NCI-H2107 treated with DMSO at 0.1 percent for 48 hours (cell line): ENCODE measurements at regions not wholly inside any gene's neighbourhood (a gene's known extent, or its start where the extent isn't known, plus 50 kb on each side); places are given as distances from the start of the nearest gene placed in this dataset.

Source experiments
- DNase-seq: peaks from one replicate; lab custom pipeline; 2025; ENCODE audit not compliant: unreplicated experiment; lab: John Stamatoyannopoulos, UW

DNA sequence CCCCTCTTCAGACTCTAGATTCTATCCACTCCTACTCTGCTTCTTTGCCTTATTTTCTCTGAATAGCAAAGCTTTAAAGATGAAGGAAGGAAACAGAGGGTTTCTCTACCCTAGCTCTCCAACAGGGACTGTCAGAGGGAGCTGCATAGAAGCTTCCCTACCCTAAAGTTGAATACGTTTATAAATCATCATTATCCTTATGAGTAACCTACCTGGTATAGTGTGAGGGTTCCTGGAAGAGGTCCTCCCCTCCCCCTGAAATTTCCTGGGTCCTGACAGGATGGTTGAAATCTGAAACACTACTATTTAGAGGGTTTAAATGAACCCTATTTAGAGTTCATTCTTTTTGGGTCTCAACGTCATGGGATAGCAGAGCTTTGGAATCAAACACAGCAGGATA, 187.0 kb upstream of the RBPJ start:
- no peak for DNase-seq

DNA sequence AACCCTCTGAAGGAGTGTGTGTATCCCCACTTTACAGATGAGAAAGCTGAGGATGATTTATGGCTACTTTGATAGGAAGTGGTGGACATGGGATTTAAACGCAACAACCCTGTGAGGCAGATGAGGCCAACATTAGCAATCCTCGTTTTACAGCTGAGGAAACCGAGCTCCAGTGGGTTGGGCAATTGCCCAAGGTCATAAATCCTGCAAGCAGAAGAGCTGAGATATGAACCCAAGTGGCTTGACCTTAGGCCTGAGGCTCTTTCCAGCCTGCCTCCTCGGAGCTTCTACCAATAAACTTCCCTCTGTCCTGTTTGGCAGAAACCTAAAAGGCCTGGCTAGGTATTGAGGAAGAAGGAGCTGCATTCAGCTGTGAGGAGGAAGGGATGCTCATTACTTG, 185.5 kb upstream of the RBPJ start:
- DNase-seq = no peak

DNA sequence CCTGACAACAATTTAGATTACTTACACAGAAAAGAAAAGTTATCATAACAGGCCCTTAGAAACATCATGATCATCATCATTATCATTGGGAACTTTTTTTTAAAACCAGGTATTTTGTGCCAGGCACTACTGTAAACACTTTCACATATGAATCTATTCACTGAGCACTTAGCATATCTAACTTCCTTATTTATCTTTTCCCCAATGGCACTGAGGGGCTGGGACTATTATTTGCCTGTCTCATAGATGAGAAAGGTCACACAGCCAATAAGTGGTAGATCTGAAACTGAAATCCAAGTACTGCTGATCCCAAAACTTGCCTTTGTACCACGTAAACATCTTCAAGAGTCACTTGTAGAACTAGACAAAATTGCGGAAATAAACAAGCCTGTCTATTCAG, 184.2 kb upstream of the RBPJ start:
- no peak for DNase-seq

DNA sequence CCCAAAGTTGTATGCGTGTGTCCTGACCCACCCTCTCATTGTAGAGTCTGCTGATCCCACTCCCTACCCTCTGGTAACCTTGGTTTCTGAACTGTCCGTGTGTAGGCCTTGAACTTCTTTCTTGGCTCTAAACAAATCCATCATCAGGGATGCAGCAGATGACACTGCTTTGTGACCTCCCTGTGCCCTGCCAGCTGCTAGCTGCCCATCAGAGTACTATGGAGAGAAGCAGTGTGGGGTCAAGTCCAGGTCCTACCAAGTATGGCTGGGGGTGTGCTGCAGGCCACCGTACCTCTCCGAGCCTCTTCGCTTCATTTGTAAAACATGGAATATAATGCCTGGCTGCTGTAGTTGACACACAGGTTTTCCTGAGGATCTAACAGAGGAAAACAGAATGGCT, 183.5 kb upstream of the RBPJ start:
- no peak for DNase-seq

DNA sequence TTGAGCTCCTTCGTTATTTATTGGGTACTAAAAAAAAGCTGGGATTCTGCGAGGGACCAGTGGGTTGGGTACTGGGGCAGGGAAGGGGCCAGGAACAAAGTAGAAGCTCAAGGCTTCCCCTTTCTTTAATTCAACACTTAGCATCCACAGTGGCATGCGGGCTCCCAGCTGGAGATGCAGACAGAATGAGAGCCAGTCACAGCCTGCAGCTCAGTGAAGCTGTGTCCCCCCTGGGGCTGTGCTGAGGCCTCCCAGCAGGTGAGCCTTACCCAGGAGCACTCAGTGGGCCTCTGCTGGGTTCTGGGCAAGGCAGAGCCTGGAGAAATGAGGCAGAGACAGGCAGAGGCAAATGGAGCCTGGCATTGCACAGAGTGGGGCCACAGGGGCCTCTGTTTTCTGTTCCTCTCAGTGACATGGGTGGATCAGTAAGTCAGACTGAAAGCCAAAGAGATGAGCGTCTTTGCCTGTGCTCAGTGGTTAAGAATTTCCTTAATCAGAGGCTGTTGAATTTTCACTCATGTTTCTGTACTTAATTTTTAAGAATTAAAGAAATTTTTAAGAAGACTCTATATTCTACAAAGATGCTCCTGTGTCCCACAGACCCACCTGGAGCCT, 181.4 kb upstream of the RBPJ start:
- no peak for DNase-seq

DNA sequence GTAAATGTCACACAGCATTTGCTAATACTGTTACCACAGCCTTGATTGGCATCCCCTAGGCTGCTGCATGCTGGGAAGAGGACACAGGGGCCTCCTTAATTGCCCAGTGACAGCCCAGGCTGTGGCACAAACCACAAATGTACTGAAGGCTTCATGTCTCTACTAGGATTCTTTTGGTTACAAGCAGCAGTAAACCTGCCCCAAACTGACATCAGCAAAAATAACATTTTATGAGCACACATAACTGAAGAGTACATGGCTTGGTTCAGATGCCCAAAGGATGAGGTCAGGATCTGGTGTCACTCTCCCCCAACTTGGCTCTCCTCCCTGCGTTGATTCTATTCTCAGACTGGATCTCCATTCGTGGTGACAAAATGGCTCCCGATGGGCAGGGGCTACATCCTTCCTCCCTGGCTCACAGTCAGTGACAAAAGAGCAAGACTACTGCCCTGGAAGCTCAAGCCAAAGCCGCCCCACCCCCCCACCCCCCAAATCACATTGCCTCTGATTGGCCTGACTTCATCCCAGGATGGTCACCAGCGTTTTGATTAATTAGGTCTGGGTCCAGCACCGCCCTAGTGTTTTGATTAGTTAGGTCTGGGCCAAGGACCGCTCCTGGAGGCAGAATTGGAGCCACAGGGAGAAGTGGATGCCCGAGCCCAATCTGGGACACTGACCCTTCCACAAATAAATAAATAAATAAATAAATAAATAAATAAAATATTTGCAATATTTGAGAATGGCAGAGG, 180.5 kb upstream of the RBPJ start:
- DNase-seq = no peak

DNA sequence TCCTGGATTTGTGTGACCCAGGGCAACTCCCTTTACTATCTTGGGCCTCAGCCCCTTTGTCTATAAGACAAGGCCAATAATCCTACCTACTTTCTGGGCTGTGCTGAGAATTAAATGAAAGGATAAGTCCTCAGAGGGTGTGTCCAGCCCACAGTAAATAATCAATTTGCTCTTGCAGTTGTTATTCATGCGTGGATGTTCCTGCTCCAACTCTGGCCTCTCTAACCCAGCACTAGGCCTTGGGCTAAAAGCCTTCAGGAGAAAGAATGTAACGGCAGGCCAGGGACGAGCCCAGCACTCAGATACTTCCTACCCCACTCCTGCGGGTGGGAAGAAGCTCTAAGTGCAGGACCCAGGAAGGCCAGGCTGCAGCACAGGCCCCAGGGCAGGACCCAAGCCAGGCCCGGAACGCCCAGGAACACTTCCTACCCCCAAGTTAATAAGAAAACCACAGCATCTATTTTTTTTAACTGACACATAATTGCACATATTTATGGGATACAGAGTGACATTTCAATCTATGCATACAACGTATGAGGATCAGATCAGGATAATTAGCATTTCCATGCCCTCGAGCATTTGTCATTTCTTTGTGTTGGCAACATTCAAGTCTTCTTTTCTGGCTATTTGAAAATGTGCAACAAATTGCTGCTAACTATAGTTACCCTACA, 179.6 kb upstream of the RBPJ start:
- DNase-seq = no peak

DNA sequence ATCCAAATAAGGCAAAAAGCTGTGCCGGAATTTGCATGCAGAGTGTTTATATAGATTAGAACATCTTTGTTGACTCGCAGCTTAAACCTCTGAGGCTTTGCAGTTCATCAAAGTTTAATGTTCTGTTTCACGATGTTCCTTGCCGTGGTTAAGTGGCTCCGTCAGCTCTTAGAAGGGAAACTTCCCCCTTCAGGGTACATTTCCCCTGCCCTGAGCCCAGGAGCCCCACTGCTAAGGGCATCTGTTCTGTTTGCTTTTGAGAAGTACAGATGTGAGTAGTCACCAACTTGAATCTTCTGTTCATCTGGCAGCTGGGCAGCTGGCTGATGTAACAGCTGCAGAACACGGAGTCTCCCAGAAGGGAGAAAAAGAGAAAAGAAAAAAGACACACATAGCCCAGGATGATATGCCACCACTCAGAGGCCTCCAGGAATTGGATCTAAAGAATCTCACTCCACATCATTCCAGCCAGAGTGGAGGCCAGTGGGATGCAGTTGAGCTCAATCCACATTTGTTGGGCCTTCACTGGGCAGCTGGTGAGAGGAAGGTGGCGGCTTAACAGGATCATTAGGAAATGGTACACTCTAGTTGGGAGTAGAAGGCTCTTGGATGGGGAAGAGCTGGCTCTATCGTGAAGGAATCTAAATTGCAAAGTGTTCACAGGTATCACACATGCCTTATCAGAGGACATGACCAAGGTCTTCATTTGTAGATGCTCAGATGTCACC, 178.7 kb upstream of the RBPJ start:
- no peak for DNase-seq

DNA sequence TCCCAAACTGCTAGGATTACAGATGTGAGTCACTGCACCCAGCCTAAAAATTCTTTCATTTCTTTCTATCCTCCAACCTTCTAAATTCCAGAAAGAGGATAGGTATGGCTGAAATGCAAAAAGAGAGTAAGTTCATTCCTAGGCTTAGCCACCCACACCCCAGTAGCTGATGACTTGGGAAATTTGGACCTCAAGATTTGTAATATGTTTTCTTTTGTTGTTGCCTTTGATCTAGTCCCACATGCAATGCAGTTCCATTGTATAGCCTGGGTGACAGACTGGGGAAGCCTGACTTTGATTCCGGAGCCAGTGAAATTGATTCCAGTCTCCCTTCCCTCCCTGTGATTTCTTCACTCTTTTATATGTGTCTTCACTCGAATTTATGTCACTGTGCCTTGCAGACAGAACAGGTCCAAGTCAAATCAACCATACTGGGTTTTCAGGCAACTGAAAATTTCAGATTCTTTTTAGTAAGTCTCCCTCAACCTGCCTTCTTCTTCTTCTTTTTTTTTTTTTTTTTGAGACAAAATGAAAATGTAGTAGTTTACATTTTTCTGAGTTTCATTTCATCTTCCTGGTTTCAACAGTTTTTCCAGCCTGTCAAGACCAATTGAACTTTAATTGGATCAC, 176.2 kb upstream of the RBPJ start:
- no peak for DNase-seq

DNA sequence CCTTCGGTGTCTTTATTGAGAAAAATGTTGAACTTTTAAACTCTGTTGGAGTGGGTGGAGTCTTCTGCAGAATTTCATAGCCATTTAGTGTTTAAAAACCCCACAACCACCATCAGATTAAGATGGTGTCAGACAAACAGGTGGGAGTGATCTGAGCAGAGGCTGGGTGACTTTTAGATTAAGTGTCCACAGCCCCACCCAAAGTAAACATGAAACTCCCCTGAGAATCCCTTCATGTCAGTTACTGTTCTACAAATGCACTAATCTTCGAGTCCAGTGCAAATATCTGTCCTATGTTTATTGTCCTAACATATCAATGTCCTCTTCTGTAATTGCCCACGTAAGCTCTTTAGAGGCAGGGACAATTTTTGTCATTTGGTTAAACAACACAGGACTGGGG, 175.6 kb upstream of the RBPJ start:
- no peak for DNase-seq

DNA sequence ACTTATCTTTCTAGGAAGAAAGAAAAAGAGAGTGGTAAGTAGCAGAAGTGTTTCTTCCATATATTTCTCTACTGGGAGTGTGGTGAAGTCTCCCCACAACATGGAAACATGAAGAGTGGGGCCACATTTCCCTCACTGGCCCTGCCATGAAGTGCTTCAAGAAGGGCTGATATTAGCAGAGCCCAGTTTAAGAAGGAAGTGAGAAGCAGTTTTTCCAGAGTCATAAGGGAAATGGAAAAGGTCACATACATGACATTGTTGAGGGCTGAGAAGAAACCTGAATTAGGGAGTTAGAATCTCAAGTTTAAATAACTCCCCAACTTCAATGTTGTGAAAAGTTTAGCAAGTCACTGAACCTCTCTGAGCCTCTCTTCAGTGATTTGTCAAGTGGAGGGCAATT, 171.9 kb upstream of the RBPJ start:
- no peak for DNase-seq

DNA sequence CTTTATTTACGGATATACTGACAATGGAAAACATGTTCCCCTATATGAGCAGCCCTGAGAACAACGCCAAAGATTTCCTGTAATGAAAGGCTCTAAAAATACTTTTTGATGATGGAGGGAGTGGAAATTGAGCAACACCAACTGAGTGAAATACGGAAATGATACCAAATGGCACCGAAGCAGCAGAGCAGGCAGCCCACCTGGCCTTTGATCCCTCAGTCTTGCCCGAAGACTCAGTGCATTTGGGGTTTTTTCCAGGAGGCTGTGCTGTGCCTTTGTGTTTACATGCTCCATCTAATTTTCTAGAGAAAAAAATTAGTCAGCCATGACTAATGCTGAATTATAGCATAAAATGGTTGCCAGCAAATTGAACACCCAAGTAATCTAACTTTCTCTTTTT, 169.9 kb upstream of the RBPJ start:
- no peak for DNase-seq

DNA sequence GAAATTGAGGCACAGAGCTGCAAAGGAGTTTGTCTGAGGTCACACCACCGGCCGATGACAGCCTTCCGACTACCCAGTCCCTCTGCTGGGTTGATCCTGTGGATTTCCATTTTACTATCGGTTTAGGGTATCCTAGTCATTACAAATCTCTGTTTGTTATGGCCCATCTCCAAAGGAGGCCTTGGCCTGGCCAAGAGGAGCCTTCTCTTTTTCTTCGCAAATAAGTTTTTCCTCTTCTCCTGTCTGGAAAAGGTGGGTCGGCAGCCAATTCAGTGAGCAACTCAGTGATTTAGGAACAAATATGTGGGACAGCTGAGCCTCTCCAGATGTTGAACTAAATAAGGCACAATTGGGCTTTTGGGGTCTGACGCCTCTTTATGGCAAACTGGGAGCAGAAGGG, 169.2 kb upstream of the RBPJ start:
- no peak for DNase-seq

DNA sequence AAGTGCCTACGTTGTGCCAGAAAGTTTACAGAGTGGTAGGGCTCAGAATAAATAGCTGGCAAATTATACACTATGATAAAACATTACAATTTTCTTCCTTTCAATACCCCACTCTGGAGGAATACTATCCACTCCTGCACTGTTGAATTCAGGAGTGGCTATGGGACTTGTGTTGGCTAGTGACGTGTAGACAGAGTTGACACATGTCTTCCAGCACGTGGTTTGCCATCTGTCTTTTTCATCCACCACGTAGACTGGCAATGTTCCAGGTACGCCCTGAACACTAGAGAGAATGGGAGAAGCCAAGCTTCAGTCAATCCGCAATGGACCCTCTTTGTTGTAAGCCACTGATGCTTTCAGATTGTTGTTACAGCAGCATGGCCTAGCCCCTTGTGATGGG, 168.8 kb upstream of the RBPJ start:
- no peak for DNase-seq

DNA sequence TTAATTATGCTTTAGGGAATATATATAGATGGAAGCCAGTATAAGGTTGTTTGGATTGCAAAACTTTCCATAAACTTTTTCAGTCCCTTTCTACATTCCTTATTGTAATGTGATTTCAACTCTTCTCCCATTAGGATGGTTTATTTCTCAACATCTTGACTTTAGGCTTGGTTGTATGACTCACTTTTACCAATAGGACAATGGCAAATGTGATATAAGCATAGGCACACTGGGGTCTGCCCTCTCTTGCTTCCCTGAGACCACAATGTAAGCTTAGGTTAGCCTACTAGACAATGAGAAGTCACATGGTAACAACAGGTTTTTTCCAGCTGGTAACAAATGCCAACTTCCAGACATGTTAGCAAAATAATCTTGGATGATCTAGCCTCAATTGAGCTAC, 163.3 kb upstream of the RBPJ start:
- DNase-seq = no peak

DNA sequence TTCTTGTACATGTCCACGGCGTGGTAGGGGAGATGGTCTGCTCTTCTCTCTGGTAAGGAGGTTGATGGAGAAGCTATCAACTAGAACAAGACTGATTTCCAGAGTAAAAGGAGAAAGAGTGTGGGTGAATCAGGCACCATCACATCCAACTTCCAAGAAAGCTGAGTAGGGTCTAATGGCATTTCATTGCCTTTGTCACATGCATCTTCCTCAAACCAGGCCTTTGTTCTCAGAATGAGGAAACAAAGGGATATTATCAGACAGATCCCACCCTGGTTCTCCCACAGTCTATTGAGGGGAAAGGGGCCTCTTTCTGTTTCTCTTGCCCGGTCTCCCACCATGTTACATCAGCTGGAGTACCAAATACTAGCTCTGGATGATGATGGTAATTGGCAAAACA, 160.2 kb upstream of the RBPJ start:
- no peak for DNase-seq

DNA sequence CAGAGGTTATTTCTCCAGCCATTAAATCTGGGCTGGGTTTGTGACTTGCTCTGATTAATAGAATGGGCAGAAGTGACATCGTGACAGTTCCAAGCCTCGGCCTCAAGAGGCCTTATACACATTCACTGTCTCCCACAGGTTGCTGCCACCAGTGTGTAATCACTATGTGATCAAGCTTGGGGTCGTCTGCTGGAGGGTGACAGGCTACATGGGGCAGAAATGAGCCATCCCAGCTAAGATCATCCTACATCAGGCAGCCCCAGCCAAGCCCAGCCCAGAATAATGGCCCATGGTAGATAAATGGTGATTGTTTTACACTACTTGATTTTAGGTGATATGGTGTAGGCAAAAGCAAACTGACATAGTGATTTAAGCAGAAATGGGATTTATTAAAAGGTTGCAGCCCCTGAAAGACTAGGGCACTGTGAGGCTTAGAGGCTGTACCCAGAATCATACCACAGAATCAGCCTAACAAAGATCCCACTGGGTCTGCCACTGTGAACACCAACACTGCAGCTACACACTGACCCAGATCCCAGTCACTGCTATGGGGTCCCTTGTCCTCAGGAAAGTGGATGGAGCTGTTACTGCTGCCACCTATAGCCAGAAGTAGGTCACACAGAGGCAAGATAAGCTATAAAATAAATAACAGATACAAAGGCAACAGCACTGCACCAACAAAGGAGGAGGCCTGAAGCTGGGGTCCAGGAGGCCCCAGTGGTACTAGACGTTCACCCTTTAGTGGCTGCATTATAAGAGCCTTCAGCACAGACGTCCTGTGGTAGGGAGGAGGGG, 159.6 kb upstream of the RBPJ start:
- DNase-seq = no peak

DNA sequence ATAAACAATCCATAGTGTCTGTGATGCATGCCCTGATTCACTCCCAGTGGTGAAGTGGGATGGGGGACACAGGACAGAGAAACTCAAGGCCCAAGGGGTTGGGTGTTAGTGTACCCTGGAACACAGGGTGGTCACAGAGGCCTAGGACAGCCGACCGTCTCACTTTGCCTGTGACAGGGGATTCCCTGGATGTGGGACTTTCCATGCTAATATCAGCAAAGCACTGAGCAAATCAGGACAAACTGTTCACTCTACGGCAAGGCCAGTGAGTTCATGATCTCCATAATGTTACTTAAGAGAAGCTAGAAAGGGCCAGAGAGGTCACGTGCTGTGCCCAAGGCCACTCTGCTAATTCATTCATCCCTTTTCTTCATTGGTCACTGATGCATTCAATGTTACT, 158.7 kb upstream of the RBPJ start:
- no peak for DNase-seq

DNA sequence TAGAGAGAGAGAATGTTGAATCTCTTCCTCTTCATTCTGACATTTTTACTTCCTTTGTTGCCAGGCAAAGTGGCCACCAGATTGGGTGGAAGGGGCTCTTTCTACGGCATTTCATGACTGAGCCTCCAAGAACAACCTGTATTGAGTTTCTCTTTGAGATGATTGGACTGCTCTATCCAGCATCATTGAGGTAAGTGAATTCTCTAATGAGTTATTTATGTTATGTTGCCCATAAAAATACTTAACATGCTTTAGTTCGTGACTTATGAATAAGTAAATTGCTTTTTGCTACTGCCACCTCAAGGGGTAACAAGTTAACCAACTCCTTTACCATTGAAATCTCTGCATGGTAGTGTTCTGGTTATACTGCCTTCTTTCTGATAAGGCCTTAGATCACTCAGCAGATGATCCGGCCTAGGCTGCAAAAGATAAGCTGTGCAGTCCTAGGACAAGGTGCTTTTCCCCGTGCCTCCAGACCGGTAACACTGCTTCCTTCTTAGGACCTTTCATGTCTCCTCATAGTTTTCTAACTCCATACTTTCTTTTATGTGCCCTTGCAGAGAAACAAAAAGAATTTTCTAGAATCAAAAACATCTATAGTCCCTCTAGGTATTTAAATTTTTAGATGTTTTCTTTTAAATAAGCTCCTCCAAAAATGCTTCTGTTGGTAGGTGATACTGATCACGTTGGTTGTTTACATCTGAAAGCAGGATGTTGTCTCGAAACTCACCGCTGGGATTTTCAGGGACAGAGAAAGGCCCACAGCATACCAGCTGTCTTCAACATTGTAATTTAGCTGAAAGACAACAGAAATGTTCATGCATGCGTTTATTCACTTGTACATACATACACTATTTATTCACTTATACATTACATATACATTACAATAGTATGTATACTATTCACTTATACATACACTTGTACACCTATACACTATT, 157.1 kb upstream of the RBPJ start:
- no peak for DNase-seq

DNA sequence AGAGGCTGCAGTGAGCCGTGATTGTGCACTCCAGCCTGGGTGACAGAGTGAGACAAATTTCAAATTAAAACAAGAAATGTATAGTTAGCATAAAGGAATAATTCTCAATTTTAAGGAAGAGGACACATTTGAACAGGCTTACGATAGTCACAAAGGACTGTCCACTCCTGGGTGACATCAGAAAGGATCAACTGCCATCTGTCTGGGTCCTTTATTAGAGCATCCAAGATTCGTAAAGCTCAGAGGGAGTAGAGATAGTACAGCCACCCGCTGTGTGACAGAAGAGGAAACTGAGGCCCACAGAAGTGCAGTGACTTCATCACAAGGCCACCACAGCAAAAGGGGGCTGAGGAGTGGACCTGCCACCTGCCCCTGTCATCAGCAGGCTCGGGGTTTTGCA, 149.3 kb upstream of the RBPJ start:
- no peak for DNase-seq
